HG03095 (cell line): ENCODE measurements at regions not wholly inside any gene's neighbourhood (a gene's known extent, or its start where the extent isn't known, plus 50 kb on each side); places are given as distances from the start of the nearest gene placed in this dataset.
"Not testable (repeated sequence)": the region's sequence is repeated elsewhere in the genome, so short reads cannot be mapped to it uniquely, and the experiment has no call there.

Experiments
- ATAC-seq: cut with Tn5 transposase; IDR thresholded peaks from one replicate; pipeline ENCODE4 v1.9.1; 2021; ENCODE audit warnings: moderate library complexity; ENCODE audit not compliant: unreplicated experiment

DNA sequence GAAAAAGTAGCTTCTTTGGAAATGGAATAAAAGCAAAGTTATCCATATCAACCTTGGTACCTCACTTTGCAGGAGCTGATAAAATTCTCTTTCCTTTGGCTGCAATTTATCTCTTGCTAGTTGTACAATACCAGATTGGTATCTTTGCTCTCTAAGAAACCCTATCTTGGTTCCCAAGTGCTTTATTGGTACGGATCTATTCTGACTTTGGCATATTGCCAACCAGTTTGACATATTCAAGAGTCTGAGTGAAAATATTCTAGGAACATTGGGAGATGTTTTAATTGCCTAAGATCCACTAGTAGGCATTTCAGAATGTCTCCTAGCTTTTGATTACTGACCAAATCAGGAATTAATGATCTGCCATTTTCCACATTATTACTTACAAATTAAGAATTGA lies 167.2 kb upstream of the ATP2B1 start:
- no peak for ATAC-seq

DNA sequence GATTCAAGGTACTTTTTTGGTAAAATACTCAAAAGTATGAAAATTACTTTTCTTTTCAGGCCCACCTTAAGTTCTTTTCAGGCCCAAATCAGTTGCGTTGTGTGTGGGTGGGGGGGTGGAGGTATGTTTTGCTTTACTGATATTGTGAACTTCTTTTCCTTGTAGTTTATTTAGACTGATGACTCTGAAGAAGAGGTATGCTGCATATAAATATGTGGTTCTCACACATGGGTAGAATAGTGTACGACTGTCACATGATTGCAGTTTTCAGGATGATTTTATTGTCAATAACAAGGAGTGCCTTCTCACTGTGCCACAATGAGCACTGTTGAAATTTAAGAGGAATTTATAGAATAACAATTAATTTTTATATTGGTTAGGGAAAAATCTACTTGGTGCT lies 166.6 kb upstream of the ATP2B1 start:
- no peak for ATAC-seq

DNA sequence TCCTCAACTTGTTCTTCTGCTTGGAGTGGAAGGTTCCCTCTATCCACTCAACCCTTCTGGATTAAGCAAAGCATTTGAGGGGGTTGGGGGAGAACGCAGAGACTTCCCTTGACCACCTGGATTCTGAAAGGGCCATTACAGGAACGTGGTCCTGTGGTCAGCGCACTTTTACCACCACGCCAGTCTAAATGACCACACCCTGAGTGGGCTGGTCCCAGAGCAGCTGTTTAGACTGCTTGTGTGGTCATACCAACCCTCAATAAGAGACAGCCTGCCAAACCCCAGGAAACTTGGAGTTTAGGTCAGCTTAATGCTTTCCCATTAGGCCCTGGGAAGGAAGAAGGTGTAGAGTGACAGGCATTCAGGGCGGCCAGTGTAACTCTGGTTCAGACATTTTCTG lies 165.5 kb upstream of the ATP2B1 start:
- no peak for ATAC-seq

DNA sequence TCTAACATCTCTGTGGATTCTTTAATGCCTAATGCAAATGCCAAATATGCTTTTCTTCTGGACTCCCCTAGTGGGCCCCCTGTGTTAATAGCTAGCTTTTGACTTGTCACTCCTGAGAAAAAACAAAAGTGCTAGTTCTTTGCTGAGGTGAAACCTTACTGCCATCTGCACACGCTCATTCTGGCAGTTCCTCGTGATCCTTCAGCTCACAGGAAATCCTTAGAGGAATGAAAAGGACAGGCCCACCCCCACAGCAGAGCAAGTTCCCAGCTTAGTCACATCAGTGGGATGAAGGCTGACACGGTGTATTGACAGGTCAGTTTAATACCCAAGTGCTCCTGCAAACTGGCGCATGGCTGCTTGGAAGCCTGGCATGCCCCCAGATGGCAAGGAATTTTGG lies 165.1 kb upstream of the ATP2B1 start:
- no peak for ATAC-seq

DNA sequence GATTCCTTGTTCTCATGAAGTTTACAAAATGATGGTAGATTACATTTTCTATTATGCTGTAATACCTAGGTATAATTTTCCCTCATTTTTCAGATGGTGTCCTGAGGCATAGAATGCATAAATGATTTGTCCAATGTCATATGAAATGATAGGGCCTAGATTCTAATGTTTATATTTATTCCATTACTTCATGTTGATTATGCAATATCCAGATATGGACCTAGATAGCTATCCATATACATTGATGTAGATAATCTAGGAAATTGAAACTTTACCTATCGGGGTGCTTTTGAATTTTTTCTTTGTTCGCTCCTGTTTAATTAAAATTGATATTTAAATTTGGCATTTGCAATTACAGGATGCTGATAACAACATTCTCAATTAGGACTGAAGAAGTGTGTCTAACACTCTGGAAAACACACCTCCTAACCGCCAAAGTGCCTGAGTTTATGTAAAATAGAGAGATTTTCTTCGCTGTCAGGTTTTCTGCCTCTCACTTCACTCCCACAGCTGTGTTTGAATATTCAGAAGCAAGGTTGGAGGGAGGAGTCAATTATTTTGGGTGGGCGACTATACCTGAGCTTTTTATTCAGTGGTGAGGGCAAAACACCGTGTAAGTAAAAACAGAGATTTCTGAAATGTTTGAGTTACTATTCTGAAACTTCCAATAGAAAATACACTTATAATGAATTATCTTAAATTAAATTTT lies 164.4 kb upstream of the ATP2B1 start:
- no peak for ATAC-seq

DNA sequence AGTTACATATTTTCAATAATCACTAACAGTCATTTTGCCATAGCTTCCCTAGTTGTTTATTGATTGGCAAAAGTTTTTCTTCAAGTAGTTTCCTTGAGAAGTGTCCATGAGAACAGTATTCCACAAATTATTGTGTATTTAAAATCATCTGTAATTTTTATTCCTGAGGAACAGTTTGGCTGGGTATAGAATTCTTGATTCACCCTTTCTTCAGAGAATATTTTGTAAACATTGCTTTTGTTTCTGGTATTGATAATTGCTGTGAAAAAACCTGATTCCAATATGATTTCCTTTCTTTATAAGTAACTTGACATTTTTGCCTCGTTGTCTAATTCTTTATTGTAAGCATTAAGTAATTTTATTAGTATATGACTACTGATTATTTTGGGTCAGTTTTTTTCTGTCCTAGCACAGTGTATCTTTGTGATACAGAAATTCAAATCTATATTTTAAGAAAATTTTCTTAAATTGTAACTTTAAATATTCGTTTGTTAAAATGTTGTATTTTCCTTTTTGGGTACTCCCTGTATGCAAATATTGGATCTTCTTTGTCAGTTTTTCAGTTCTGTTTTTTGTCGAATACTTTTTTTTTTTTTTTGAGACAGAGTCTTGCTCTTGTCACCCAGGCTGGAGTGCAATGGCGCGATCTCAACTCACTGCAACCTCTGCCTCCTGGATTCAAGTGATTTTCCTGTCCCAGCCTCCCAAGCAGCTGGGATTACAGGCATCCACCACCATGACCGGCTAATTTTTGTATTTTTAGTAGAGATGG lies 162.0 kb upstream of the ATP2B1 start:
- ATAC-seq, result no peak

DNA sequence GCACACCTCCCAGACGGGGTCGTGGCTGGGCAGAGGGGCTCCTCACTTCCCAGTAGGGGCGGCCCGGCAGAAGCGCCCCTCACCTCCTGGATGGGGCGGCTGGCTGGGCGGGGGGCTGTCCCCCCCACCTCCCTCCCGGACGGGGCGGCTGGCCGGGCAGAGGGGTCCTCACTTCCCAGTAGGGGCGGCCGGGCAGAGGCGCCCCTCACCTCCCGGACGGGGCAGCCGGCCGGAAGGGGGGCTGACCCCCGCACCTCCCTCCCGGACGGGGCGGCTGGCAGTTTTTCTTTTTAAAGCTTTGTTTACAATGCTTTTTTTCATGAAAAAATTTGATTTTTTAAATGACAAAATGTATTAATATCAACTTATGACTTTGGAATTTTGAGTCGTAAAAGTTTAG lies 159.0 kb upstream of the ATP2B1 start:
- ATAC-seq, result not testable (repeated sequence)

DNA sequence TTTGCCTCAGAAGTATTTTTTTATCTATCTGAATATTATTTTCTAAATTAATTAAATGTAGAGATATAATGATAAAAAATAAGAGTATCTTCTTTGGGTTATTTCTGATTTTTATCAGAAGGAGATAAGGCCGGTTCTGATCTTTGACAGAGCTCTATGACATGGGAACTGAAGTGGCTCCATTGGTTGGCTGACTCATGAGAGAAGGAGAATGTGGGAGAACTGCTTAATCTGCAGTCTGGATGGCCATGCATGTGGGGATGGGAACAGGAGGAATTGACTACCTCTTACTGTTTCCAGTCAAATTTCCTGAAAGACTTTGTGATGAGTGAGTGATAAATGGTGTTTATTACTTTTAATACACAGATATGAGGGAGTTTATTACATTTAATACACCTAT lies 155.8 kb upstream of the ATP2B1 start:
- ATAC-seq, result no peak

DNA sequence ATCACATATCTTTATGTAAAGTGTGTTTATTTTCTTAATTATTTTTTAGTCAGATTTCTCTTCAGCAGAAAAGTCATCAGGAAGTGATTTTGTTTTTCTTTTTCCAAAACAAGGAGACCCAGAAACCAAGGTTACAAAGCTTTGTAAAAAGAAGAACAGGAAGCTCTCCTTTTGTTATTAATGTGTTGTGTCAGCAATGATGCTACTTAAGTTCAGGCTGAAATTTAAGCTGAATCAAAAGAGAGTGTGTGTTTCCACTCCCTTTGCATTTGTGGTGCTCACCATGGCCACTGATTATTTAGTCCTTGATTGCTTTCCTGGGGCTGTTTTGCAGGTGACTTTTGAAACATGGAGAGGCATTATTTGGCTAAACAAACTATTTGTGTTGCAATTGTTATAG lies 155.3 kb upstream of the ATP2B1 start:
- ATAC-seq, result no peak

DNA sequence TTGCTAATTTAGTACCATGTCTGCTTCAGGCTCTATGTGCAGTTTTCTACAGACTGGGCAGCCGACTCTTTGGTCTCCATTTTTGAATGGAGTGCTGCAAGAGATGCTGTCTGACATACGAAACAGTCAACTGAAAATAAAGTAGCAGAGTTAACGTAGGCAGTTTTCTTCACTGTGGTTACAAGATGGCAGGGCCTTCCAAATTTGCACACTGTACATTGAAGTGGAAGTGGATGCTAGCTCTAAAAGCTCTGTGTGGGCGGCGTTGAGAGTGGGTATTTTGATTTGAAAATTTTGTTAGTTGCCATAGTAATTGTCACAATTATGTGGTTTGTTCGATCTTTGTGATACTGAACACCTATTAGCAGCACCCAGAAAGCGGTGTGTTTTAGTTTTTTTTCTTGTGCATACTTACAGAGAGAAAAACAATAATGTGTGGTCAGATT lies 154.9 kb upstream of the ATP2B1 start:
- peak; percentile 56 for ATAC-seq

DNA sequence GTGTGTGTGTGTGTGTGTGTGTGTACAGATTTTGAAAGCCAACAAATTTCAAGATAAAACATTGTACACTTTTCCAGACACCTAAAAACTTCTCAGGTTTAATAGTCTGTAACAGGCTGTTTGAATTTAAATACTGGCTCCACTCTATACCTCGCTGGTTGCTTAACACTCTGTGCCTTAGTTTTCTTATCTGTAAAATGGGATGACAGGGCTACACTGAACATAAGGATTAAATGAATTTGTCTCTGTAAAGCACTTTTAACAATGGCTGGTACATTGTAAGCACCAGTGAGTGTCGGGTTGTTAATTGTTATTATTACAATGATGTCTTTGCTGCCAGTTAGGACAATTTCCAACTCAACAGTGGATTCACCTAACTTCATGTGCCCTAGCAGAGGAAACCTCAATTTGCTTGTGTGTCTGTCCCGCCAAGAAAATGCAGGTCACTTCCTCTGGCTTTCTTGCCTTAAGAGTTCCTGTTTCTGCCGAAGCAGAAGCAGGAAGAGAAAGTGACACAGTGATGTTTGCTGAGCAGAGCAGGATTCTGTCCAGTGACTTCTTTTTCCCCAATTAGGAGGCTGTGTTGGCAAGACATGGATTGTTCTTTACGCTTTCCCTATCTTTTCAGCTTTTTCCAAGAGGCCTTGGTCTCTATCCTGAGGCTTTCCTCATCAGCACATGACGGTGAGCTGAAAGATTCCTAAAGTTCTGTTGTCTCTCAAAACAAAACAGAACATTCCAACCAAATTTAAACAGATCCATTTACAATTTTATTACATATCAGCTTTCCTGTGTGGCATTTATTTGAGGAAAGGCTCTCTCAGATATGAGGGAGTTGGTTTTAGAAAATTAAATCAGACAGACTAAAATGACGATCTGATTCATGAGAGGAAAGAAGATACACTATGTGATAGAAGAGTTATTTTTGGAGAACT lies 154.1 kb upstream of the ATP2B1 start:
- ATAC-seq, result peak; percentile 77

DNA sequence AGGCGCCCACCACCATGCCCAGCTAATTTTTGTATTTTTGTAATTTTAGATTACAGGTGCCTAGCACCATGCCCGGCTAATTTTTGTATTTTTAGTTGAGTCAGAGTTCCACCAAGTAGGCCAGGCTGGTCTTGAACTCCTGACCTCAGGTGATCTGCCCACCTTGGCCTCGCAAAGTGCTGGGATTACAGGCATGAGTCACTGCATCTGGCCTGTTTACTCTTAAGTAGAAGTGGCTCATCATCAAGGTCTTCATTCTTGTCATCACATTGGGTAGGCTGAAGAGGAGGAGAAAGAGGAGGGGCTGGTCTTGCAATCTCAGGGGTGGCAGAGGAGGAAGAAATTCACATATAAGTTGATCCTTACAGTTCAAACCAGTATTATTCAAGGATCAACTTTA lies 152.4 kb upstream of the ATP2B1 start:
- ATAC-seq, result no peak

DNA sequence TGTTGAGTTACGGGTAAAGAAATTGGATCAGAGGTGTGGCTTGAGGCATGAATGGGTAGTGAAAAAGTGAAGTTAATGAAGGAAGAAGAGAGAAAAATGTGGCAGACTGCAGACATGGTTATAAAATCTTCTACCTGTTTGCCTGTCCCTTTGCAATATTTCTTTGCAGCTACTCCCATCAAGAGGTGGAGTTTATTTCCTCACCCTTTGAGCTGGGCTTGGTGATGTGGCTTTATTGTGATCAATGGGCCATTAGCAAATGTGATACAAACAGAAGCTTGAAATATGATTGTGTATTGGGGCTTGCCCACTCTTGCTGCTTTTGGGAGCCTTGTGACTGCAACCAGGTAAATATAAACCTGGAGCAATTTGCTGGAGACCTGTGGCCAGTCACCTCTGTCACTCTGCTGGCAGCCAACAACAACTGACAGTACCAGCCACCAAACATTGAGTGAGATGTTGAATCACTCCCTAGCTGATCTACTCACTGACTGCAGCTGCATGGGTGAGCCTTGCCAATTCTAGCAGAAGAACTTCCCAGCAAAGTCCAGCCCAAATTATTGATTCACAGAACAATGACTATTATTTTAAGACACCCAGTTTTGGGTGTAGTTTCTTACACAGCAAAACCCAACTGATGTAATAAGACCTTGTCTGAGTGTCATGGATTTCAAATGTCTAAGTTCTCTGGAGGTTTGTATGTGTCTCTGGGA lies 151.0 kb upstream of the ATP2B1 start:
- no peak for ATAC-seq

DNA sequence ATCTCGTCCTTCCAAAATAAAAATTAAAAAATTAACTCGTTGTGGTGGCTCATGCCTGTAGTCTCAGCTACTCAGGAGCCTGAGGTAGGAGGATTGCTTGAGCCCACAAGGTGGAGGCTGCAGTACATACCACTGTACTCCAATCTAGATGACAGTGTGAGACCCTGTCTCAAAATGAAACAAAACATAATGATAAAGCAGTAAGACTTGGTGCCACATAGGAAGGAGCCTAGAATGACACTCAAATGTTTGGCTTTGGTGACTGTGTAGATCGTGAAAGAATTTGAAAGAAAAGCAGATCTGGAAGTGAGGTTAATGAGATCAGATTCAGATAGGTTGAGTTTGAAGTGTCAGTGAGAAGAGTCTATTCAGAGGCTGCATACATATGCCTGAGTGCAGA lies 150.1 kb upstream of the ATP2B1 start:
- ATAC-seq, result no peak

DNA sequence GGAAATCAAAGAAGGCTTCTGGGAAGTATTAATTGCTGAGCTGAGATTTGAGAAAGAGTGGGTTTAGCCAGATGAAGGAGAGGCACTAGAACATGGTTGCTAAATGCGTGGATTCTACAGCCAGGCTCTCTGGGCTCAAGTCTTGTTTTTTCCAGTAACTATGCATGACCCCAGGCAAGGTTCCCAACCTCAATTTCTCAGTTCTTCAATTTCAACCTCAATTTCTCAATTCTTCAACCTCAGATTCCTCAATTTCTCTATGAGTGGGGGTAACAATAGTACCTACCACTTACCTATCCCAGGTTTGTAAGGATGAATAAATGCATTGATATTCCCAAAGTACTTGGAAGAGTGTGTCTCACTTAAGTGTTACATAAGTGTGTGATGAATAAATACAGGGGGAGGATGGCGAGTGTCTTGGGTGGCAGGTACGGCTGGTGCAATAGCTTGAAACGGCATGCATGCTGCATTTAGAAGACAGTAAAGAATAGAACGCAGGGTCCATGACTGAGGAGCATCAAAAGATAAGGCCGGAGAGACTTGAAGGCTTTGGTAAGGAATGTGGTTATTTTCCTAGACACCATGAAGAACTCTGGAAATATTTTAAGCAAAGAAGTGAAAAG lies 149.1 kb upstream of the ATP2B1 start:
- peak; percentile 33 for ATAC-seq

DNA sequence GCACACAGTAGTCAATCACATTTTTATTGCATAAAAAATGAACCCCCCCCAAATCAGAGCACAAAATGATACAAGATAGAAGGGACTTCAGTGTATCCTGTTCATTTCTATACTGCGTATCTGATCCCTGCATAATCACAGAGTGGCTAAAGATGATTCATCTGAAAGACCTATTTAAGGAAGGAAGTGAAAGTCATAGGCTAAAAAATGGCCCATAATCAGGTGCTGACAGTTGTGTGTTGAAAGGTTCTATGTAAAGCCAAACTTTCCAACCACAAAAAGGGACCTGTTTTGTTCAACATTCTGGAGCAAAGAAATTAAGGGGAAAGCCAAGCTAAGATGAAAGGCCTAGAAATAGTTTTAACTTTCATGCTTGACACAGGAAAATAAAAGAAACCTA lies 147.8 kb upstream of the ATP2B1 start:
- ATAC-seq, result peak; percentile 88

DNA sequence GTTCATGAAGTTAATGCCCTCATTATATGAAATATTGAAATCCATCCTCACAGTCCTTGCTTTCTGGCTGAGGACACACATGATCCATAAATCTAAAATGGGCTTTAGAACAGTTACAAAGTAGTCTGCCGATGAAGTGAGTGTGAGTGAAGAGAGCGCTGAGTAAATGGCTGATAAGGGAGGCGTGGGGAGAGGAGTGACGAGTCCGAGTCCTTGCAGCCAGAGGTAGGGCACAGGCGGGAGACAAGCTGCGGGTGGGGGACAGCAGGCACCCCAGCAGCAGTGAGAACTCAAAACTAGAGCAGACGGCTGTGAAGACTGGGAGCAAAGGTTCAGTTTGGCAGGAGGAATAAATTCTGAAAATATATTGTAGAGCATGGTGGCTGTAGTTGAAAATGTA lies 140.1 kb upstream of the ATP2B1 start:
- no peak for ATAC-seq

DNA sequence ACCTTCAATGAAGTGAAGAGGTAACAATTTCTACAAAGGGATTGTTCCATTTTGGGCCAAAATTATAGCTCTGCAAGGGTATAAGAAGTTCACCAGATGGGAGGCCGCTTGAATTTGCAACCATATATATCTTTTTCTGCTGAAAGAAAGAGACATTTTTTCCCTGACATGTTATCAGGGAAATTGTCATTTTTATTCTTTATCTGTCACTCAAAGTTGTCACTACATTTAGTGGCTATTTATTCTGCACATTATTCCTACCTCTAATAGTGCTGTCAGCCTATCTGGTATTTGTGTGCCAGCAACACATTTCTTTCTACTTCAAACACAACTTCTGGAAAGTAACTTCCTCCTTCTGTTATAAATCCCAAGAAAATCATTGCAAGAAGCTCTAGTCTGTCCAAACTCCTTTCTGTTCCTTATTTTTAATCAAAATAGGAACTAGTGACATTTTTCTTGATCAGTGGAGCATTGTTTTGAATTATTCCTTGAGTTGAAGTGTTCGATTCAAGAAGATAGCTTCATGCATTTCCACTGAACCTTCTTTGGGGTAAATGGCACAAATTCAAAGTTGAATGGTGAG lies 137.9 kb upstream of the ATP2B1 start:
- no peak for ATAC-seq

DNA sequence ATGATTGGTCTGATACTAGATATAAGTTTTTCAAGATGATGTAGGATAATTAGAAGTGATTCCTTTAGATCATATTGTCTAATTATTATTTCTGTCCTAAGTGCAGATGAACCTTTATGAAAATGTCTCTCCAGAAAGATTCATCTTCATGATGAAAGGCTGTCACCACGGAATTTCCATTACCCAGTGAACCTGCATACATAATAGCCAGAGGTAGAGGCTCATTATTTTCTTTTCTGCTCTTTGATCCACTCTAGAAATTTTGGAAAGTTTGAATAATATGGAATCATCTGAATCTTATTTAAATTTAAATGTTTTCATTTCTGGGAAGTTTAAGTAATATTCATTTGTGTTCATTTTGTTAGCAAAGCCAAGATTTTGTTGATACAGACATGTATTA lies 137.1 kb upstream of the ATP2B1 start:
- ATAC-seq, result no peak

DNA sequence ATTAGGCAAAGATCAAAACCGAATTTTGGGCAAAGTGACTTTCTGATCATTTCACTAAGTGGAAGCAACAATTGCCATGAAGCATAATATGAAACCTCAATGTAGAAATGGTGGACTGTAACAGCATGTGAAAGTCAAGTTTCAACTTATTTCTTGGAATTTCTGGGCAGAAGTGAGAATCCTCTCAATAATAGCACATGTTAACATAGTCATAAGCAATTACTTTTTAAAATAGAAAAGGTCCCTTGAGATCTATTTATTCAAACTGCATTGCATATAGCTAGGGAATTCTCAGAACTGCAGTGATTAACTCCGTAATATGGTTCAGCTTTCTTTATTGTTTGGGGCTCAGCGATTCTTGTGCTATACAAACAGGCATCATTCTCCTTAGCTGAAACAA lies 136.7 kb upstream of the ATP2B1 start:
- ATAC-seq, result no peak
